ENCODE measurements at regions not wholly inside any gene's neighbourhood (a gene's known extent, or its start where the extent isn't known, plus 50 kb on each side); places are given as distances from the start of the nearest gene placed in this dataset.

- H3K9me3 ChIP-seq (ENCODE audit: control insufficient read depth, insufficient read depth, low read length): peaks cover 41% of the 10 kb centered on the region
- no CpG with 5 or more reads among the region's 4 CpGs for WGBS (ENCODE audit: insufficient coverage, insufficient read length)
- no peaks in the 10 kb centered on the region for H3K36me3 ChIP-seq (ENCODE audit: control insufficient read depth, insufficient read depth, low read length)
- DNase-seq (ENCODE audit: low read depth, low spot score): no peak
- H3K4me3 ChIP-seq (ENCODE audit: low read length): no peak overlapping the region
- H3K4me1 ChIP-seq (ENCODE audit: control insufficient read depth, insufficient read depth, low read length): no peaks in the 10 kb centered on the region
- no peaks in the 10 kb centered on the region for H3K27me3 ChIP-seq (ENCODE audit: control insufficient read depth, insufficient read depth, low read length)
- H3K27ac ChIP-seq (ENCODE audit: low read length): no peak overlapping the region
These were observed 144.9 kb upstream of the TWIST2 start for GRCh38 chr2:238703053-238703415.

DNA sequence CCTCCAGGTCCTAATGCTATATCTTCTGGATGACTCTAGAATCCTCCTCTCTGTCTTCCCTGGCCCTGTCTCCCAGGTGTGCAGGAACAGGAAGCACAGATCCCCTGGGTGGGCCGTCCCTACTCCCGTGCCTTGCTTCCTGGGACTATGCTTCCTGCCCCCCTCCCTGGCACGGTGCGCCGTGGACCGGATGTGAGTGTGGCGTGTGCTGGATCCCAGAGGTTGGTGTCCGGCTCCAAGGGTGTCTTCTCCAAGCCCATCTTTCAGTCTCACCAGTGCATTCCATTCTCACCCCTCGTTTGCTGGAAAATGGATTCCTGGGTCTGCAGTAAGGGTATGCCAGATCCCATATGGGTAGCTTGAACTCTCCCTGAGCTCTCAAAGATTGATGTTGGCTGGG lies 144.4 kb upstream of the TWIST2 start:
- WGBS (ENCODE audit: insufficient coverage, insufficient read length): no CpG with 5 or more reads among the region's 9 CpGs
- peaks cover 40% of the 10 kb centered on the region for H3K9me3 ChIP-seq (ENCODE audit: control insufficient read depth, insufficient read depth, low read length)
- DNase-seq (ENCODE audit: low read depth, low spot score): no peak
- H3K36me3 ChIP-seq (ENCODE audit: control insufficient read depth, insufficient read depth, low read length): no peaks in the 10 kb centered on the region
- no peaks in the 10 kb centered on the region for H3K27me3 ChIP-seq (ENCODE audit: control insufficient read depth, insufficient read depth, low read length)
- H3K4me3 ChIP-seq (ENCODE audit: low read length): no peak overlapping the region
- no peak overlapping the region for H3K27ac ChIP-seq (ENCODE audit: low read length)
- no peaks in the 10 kb centered on the region for H3K4me1 ChIP-seq (ENCODE audit: control insufficient read depth, insufficient read depth, low read length)

GRCh38 chr2:238704471-238705225 lies 143.2 kb upstream of the TWIST2 start:
- Histone ChIP-seq H3K27ac (ENCODE audit: low read length) (no peak overlapping the region), H3K27me3 (ENCODE audit: control insufficient read depth, insufficient read depth, low read length) (no peaks in the 10 kb centered on the region), H3K9me3 (ENCODE audit: control insufficient read depth, insufficient read depth, low read length) (peaks cover 32% of the 10 kb centered on the region), H3K4me3 (ENCODE audit: low read length) (no peak overlapping the region), H3K4me1 (ENCODE audit: control insufficient read depth, insufficient read depth, low read length) (no peaks in the 10 kb centered on the region), H3K36me3 (ENCODE audit: control insufficient read depth, insufficient read depth, low read length) (no peaks in the 10 kb centered on the region)
- no CpG with 5 or more reads among the region's 11 CpGs for whole genome bisulfite sequencing (ENCODE audit: insufficient coverage, insufficient read length)
- DNase-seq (ENCODE audit: low read depth, low spot score): no peak

DNA sequence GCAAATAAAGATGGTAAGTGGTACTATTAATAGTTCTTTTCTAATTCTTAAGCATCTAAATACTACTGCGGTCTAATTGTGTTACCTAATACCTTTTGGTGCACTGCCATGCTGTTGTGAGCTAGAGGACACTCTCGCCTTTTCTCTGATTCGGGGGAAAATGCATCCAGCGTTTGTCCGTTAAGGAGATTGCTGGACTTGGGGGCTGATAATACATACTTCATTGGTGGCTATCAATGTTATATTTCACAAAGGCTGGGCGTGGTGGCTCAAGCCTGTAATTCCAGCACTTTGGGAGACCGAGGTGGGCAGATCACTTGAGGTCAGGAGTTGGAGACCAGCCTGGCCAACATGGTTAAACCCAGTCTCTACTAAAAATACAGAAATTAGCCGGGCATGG lies 141.7 kb upstream of the TWIST2 start:
- H3K36me3 ChIP-seq (ENCODE audit: control insufficient read depth, insufficient read depth, low read length): no peaks in the 10 kb centered on the region
- H3K27ac ChIP-seq (ENCODE audit: low read length): no peak overlapping the region
- WGBS (ENCODE audit: insufficient coverage, insufficient read length): no CpG with 5 or more reads among the region's 8 CpGs
- H3K4me3 ChIP-seq (ENCODE audit: low read length): no peak overlapping the region
- H3K9me3 ChIP-seq (ENCODE audit: control insufficient read depth, insufficient read depth, low read length): peaks cover 23% of the 10 kb centered on the region
- H3K27me3 ChIP-seq (ENCODE audit: control insufficient read depth, insufficient read depth, low read length): no peaks in the 10 kb centered on the region
- no peaks in the 10 kb centered on the region for H3K4me1 ChIP-seq (ENCODE audit: control insufficient read depth, insufficient read depth, low read length)
- no peak for DNase-seq (ENCODE audit: low read depth, low spot score)

DNA sequence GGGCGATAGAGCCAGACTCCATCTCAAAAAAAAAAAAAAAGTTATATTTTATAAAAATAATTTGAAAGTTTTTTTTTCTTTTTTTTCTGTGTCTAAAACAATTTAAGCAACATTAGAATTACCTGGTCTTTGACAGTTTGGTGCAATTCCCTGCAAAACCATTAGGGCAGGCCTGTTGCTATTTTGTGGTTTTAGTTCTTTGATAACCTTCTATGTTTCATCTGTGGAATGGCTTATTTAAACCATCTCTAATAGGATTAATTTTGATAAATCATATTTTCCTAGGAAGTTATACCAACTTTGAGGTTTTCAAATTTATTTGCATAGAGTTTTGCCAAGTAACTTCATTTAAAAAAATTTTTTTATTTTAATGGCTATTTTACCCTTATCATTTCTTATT lies 141.2 kb upstream of the TWIST2 start:
- no peak for DNase-seq (ENCODE audit: low read depth, low spot score)
- Histone ChIP-seq H3K9me3 (ENCODE audit: control insufficient read depth, insufficient read depth, low read length) (peaks cover 20% of the 10 kb centered on the region), H3K27ac (ENCODE audit: low read length) (no peak overlapping the region), H3K27me3 (ENCODE audit: control insufficient read depth, insufficient read depth, low read length) (no peaks in the 10 kb centered on the region), H3K36me3 (ENCODE audit: control insufficient read depth, insufficient read depth, low read length) (no peaks in the 10 kb centered on the region), H3K4me1 (ENCODE audit: control insufficient read depth, insufficient read depth, low read length) (no peaks in the 10 kb centered on the region), H3K4me3 (ENCODE audit: low read length) (no peak overlapping the region)
- no CpG with 5 or more reads among the region's 1 CpG for WGBS (ENCODE audit: insufficient coverage, insufficient read length)

DNA sequence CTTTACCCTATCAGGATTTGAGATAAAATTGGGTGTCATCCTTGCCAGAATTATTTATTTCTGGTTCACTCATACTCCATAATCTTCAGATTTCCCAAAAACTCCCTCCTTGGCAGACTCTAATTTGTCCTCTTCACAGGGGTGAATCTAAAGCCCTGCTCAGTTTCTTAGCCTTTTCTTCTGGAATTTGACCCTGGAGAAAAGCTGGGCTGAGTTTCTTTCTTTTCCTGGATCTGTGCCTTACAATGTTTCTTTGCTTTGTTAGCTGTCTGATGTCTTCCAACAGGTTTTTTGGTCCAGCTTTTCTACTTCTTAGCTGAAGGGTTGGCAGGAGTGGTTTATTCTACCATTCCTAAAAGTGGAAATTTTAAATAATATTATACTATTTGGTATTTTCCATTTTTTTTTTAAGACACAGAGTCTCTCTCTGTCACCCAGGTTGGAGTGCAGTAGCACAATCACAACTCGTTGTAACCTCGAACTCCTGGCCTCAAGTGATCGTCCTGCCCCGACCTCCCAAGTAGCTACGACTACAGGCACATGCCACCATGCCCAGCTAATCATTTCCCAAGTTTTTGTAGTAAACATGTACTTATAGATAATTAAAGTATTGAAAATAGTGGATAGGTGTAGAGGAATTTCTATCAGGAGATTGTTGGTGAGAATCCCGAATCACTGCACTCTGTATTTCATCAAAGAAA lies 138.4 kb upstream of the TWIST2 start:
- Histone ChIP-seq H3K27ac (ENCODE audit: low read length) (no peak overlapping the region), H3K36me3 (ENCODE audit: control insufficient read depth, insufficient read depth, low read length) (no peaks in the 10 kb centered on the region), H3K9me3 (ENCODE audit: control insufficient read depth, insufficient read depth, low read length) (peaks cover 25% of the 10 kb centered on the region), H3K4me3 (ENCODE audit: low read length) (no peak overlapping the region), H3K4me1 (ENCODE audit: control insufficient read depth, insufficient read depth, low read length) (no peaks in the 10 kb centered on the region), H3K27me3 (ENCODE audit: control insufficient read depth, insufficient read depth, low read length) (no peaks in the 10 kb centered on the region)
- WGBS (ENCODE audit: insufficient coverage, insufficient read length): no CpG with 5 or more reads among the region's 6 CpGs
- DNase-seq (ENCODE audit: low read depth, low spot score): no peak

- Histone ChIP-seq H3K27ac (ENCODE audit: low read length) (no peak overlapping the region), H3K9me3 (ENCODE audit: control insufficient read depth, insufficient read depth, low read length) (peaks cover 21% of the 10 kb centered on the region), H3K4me3 (ENCODE audit: low read length) (no peak overlapping the region), H3K4me1 (ENCODE audit: control insufficient read depth, insufficient read depth, low read length) (no peaks in the 10 kb centered on the region), H3K27me3 (ENCODE audit: control insufficient read depth, insufficient read depth, low read length) (no peaks in the 10 kb centered on the region), H3K36me3 (ENCODE audit: control insufficient read depth, insufficient read depth, low read length) (no peaks in the 10 kb centered on the region)
- WGBS (ENCODE audit: insufficient coverage, insufficient read length): no CpG with 5 or more reads among the region's 1 CpG
- DNase-seq (ENCODE audit: low read depth, low spot score): no peak
These were observed 137.7 kb upstream of the TWIST2 start for GRCh38 chr2:238710032-238710735.

DNA sequence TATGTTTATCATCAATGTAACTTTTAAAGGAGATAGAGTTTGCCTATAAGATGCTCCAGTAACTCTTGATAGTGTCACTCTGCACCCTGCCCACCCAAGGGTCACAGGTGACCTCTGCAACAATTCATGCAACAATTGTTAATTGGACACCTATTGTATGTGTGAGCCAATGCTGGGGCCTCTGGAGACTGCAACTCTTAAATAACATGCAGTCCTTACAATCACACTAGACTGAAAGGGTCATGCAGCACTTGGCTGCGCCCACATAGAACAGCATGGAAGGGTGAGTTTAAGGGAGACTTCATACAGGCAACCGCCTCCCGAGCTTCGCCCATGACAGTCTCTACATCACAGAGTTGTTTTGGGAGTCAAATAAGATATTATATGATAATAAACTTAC lies 137.1 kb upstream of the TWIST2 start:
- Histone ChIP-seq H3K27me3 (ENCODE audit: control insufficient read depth, insufficient read depth, low read length) (no peaks in the 10 kb centered on the region), H3K4me3 (ENCODE audit: low read length) (no peak overlapping the region), H3K4me1 (ENCODE audit: control insufficient read depth, insufficient read depth, low read length) (no peaks in the 10 kb centered on the region), H3K9me3 (ENCODE audit: control insufficient read depth, insufficient read depth, low read length) (peaks cover 23% of the 10 kb centered on the region), H3K36me3 (ENCODE audit: control insufficient read depth, insufficient read depth, low read length) (no peaks in the 10 kb centered on the region), H3K27ac (ENCODE audit: low read length) (no peak overlapping the region)
- no peak for DNase-seq (ENCODE audit: low read depth, low spot score)
- WGBS (ENCODE audit: insufficient coverage, insufficient read length): no CpG with 5 or more reads among the region's 4 CpGs

DNA sequence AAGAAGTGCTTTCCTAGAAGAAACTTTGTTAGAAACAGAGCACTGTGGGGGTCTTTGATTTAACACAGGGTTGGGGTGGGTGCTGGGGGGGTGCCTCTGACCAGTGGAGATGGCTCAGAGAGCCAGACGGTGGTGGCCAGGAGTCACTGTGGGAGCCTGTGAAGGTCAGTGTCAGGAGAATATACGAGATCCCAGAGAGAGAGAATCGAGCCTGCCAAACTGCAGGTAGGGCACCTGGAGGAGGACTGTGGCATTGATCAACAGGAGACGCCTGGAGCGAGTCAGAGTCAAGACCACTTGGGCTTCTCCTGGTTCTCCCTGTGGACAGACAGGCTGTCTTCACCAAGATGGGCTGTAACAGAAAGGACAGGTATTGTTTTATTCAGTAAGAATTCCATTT lies 136.5 kb upstream of the TWIST2 start:
- DNase-seq (ENCODE audit: low read depth, low spot score): no peak
- Histone ChIP-seq H3K27ac (ENCODE audit: low read length) (no peak overlapping the region), H3K4me3 (ENCODE audit: low read length) (no peak overlapping the region), H3K36me3 (ENCODE audit: control insufficient read depth, insufficient read depth, low read length) (no peaks in the 10 kb centered on the region), H3K4me1 (ENCODE audit: control insufficient read depth, insufficient read depth, low read length) (no peaks in the 10 kb centered on the region), H3K27me3 (ENCODE audit: control insufficient read depth, insufficient read depth, low read length) (no peaks in the 10 kb centered on the region), H3K9me3 (ENCODE audit: control insufficient read depth, insufficient read depth, low read length) (peaks cover 24% of the 10 kb centered on the region)
- WGBS (ENCODE audit: insufficient coverage, insufficient read length): no CpG with 5 or more reads among the region's 5 CpGs

DNA sequence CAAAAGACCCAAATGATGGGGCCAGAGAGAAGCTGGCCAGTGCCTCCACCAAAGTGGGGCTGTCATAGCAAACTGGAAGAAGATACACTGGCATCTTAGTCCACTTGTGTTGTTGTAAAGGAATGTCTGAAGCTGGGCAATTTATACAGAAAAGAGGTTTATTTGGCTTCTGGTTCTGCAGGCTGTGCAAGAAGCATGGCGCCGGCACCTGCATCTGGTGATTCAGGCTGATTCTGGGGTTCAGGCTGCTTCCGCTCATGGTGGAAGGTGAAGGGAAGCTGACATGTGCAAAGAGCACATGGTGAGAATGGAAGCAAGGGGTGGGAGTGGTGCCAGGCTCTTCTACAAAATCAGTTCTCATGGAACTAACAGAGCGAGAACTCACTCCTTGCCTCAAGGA lies 135.9 kb upstream of the TWIST2 start:
- Histone ChIP-seq H3K27me3 (ENCODE audit: control insufficient read depth, insufficient read depth, low read length) (no peaks in the 10 kb centered on the region), H3K27ac (ENCODE audit: low read length) (no peak overlapping the region), H3K4me3 (ENCODE audit: low read length) (no peak overlapping the region), H3K36me3 (ENCODE audit: control insufficient read depth, insufficient read depth, low read length) (no peaks in the 10 kb centered on the region), H3K4me1 (ENCODE audit: control insufficient read depth, insufficient read depth, low read length) (no peaks in the 10 kb centered on the region), H3K9me3 (ENCODE audit: control insufficient read depth, insufficient read depth, low read length) (peaks cover 25% of the 10 kb centered on the region)
- DNase-seq (ENCODE audit: low read depth, low spot score): no peak
- WGBS (ENCODE audit: insufficient coverage, insufficient read length): no CpG with 5 or more reads among the region's 4 CpGs
